Progenitor cell of endocrine pancreas (in vitro differentiated cells): ENCODE measurements at regions not wholly inside any gene's neighbourhood (a gene's known extent, or its start where the extent isn't known, plus 50 kb on each side); places are given as distances from the start of the nearest gene placed in this dataset.
"Not testable (repeated sequence)": the region's sequence is repeated elsewhere in the genome, so short reads cannot be mapped to it uniquely, and the experiment has no call there.

Experiments used
- DNase-seq: peaks from one replicate; pipeline ENCODE4 v3.0.0; 2021; ENCODE audit warnings: low spot score; ENCODE audit not compliant: unreplicated experiment
- H3K27ac Mint-ChIP-seq: 2 replicates; pipeline ENCODE4 v1.8.0; 2021; ENCODE audit warnings: mild to moderate bottlenecking, moderate library complexity, mixed read lengths
- H3K27me3 Mint-ChIP-seq: 2 replicates; pipeline ENCODE4 v1.8.0; 2021; ENCODE audit warnings: mixed read lengths
- H3K36me3 Mint-ChIP-seq: 2 replicates; pipeline ENCODE4 v1.8.0; 2022; ENCODE audit warnings: mixed read lengths; ENCODE audit not compliant: insufficient read depth
- H3K4me1 Mint-ChIP-seq: 2 replicates; pipeline ENCODE4 v1.8.0; 2021; ENCODE audit warnings: low read depth, mixed read lengths
- H3K4me3 Mint-ChIP-seq: 2 replicates; pipeline ENCODE4 v1.8.0; 2021; ENCODE audit warnings: low read depth, mild to moderate bottlenecking, moderate library complexity, mixed read lengths
- H3K9me3 Mint-ChIP-seq: 2 replicates; pipeline ENCODE4 v1.8.0; 2021; ENCODE audit warnings: low read depth, mixed read lengths
- TF ChIP-seq, protein P1 (sequence below): fragments of 200-600 bp; sonication (generic); IDR thresholded peaks from one replicate; pipeline ENCODE4 v1.5.0; 2021; ENCODE audit warnings: antibody characterized with exemption, mild to moderate bottlenecking; ENCODE audit not compliant: unreplicated experiment

- TF ChIP-seq, protein P1, sequence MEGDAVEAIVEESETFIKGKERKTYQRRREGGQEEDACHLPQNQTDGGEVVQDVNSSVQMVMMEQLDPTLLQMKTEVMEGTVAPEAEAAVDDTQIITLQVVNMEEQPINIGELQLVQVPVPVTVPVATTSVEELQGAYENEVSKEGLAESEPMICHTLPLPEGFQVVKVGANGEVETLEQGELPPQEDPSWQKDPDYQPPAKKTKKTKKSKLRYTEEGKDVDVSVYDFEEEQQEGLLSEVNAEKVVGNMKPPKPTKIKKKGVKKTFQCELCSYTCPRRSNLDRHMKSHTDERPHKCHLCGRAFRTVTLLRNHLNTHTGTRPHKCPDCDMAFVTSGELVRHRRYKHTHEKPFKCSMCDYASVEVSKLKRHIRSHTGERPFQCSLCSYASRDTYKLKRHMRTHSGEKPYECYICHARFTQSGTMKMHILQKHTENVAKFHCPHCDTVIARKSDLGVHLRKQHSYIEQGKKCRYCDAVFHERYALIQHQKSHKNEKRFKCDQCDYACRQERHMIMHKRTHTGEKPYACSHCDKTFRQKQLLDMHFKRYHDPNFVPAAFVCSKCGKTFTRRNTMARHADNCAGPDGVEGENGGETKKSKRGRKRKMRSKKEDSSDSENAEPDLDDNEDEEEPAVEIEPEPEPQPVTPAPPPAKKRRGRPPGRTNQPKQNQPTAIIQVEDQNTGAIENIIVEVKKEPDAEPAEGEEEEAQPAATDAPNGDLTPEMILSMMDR = no peak
- no peak for DNase-seq
- no peak overlapping the region for H3K4me3 Mint-ChIP-seq
- no peaks in the 10 kb centered on the region for H3K36me3 Mint-ChIP-seq
- H3K27ac Mint-ChIP-seq = no peak overlapping the region
- no peaks in the 10 kb centered on the region for H3K9me3 Mint-ChIP-seq
- H3K4me1 Mint-ChIP-seq = no peaks in the 10 kb centered on the region
- no peaks in the 10 kb centered on the region for H3K27me3 Mint-ChIP-seq
Measured at GRCh38 chr3:26505399-26505798, 117.2 kb upstream of the LRRC3B start.

DNA sequence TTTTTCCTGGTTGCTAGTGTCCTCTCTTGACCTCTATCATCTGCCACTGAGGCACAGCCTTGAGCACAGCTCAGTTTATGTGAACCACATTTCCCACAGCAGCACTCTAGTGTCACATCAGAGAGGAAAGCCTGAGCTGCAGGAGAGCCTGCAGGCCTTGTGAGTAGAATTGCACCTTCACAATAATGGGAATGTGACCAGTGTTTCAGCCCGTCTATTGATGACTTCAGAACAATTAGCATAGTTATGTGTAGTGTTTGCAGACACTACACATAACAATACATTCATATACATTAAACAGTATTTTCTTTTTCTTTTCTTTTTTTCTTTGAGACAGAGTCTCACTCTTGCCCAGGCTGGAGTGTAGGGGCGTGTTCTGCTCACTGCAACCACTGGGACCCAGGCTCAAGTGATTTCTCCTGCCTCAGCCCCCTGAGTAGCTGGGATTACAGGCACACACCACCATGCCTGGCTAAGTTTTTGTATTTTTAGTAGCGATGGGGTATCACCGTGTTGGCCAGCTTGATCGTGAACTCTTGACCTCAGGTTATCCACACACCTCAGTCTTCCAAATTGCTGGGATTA is 108.0 kb upstream of the LRRC3B start:
- not testable (repeated sequence) for H3K36me3 Mint-ChIP-seq, DNase-seq, H3K27ac Mint-ChIP-seq, H3K27me3 Mint-ChIP-seq, H3K4me3 Mint-ChIP-seq
- H3K9me3 Mint-ChIP-seq = peaks cover 14% of the 10 kb centered on the region
- H3K4me1 Mint-ChIP-seq = peaks cover 14% of the 10 kb centered on the region

- H3K9me3 Mint-ChIP-seq = peaks cover 16% of the 10 kb centered on the region
- no peaks in the 10 kb centered on the region for H3K27me3 Mint-ChIP-seq
- H3K4me1 Mint-ChIP-seq = peaks cover 14% of the 10 kb centered on the region
- H3K36me3 Mint-ChIP-seq = no peaks in the 10 kb centered on the region
- no peak overlapping the region for H3K27ac Mint-ChIP-seq
- TF ChIP-seq, protein P1 = no peak
- no peak for DNase-seq
- no peak overlapping the region for H3K4me3 Mint-ChIP-seq
Measured at GRCh38 chr3:26515351-26515750, 107.2 kb upstream of the LRRC3B start.

DNA sequence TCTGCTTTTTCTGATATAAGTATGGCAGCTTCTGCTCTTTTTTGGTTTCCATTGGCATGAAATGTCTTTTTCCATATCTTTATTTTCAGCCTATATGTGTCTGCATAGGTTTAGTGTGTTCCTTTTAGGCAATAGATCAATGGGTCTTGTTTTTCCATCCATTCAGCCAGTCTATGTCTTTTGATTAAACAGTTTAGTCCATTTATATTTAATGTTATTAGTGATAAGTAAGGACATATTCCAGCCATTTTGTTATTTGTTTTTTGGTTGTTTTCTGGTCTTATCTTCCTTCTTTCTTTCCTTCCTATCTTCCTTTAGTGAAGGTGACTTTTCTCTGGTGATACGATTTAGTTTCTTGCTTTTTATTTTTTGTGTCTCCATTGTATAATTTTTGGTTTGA is 101.3 kb upstream of the LRRC3B start:
- Mint-ChIP-seq H3K4me1 (no peaks in the 10 kb centered on the region), H3K27me3 (no peaks in the 10 kb centered on the region)

GRCh38 chr3:26522919-26523318 is 99.7 kb upstream of the LRRC3B start:
- Mint-ChIP-seq H3K4me3 (no peak overlapping the region), H3K9me3 (peaks cover 30% of the 10 kb centered on the region), H3K36me3 (no peaks in the 10 kb centered on the region), H3K27me3 (no peaks in the 10 kb centered on the region), H3K4me1 (no peaks in the 10 kb centered on the region), H3K27ac (no peak overlapping the region)
- DNase-seq = no peak
- TF ChIP-seq, protein P1 = no peak

More for the DNA sequence above, 101.3 kb upstream of the LRRC3B start:
- Mint-ChIP-seq H3K36me3 (no peaks in the 10 kb centered on the region), H3K27ac (no peak overlapping the region), H3K4me3 (no peak overlapping the region), H3K9me3 (peaks cover 32% of the 10 kb centered on the region)
- no peak for DNase-seq
- TF ChIP-seq, protein P1 = no peak

DNA sequence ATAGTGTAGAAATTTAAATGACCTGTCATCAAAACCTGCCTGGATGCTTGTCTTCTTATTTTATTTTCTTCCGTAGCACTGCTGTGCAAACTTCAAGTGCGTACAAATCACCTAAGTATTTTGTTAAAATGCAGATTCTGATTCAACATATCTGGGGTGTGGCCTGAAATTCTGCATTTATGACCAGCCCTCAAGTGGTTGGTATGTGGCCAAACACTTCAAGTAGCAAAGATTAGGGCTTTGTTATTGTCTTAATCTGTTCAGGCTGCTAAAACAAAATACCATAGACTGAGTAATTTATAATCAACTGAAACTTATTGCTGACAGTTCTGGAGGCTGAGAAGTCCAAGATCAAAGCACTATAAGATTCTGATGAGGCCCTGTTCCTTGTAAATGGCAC is 97.6 kb upstream of the LRRC3B start:
- Mint-ChIP-seq H3K4me3 (no peak overlapping the region), H3K4me1 (no peaks in the 10 kb centered on the region), H3K36me3 (no peaks in the 10 kb centered on the region), H3K27ac (no peak overlapping the region), H3K27me3 (no peaks in the 10 kb centered on the region), H3K9me3 (peaks cover 29% of the 10 kb centered on the region)
- TF ChIP-seq, protein P1 = no peak
- no peak for DNase-seq
